Ovary (tissue), 3 donors: ENCODE measurements at regions not wholly inside any gene's neighbourhood (a gene's known extent, or its start where the extent isn't known, plus 50 kb on each side); places are given as distances from the start of the nearest gene placed in this dataset.

ENCODE experiments used
- EP300 ChIP-seq: sonication (generic); formaldehyde crosslinking; IDR thresholded peaks from one replicate; pipeline ENCODE4 v1.6.1; 2017; ENCODE audit warnings: antibody characterized with exemption
- POLR2A ChIP-seq: fragments of 450-650 bp; IDR thresholded peaks from one replicate; pipeline ENCODE4 v1.6.1; 2017; ENCODE audit warnings: antibody characterized with exemption, mild to moderate bottlenecking, moderate library complexity
- TF ChIP-seq, protein P1 (sequence below), 3 donors: fragments of 450-650 bp in 2 of 3; fragments of 200-600 bp in 1 of 3; IDR thresholded peaks; one replicate each; pipeline versions ENCODE4 v1.5.1 to v1.8.0; 2016 to 2022; ENCODE audit warnings: antibody characterized with exemption in 3 of 3, mild to moderate bottlenecking in 1 of 3
- donor health status: DM: no; HTN: no; CAD: no.

DNA sequence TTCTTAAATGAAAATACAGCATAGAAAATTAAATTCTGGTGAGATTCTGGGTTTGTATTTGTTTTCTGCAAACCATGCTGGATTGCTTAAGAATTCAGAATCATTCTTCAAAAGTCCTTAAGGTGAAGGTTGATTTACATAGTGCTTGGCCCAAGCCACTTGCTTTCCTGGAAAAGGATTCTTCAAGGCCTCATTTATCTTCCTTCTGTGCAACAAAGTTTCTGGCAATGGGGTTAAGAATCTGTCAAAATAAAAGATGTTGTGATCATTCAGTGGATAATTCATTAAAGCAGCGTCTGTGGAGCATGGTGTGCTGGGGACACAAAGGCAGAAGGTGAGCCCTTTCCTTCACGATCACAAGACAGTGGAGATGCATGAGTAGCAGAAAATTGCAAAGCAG lies 351.9 kb downstream of the GALR1 start:
- TF ChIP-seq POLR2A (no peak), EP300 (no peak)
- TF ChIP-seq, protein P1, sequence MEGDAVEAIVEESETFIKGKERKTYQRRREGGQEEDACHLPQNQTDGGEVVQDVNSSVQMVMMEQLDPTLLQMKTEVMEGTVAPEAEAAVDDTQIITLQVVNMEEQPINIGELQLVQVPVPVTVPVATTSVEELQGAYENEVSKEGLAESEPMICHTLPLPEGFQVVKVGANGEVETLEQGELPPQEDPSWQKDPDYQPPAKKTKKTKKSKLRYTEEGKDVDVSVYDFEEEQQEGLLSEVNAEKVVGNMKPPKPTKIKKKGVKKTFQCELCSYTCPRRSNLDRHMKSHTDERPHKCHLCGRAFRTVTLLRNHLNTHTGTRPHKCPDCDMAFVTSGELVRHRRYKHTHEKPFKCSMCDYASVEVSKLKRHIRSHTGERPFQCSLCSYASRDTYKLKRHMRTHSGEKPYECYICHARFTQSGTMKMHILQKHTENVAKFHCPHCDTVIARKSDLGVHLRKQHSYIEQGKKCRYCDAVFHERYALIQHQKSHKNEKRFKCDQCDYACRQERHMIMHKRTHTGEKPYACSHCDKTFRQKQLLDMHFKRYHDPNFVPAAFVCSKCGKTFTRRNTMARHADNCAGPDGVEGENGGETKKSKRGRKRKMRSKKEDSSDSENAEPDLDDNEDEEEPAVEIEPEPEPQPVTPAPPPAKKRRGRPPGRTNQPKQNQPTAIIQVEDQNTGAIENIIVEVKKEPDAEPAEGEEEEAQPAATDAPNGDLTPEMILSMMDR (IDR thresholded peaks at IDR 0.05) = no peak
